H1 (cell line): ENCODE measurements at regions not wholly inside any gene's neighbourhood (a gene's known extent, or its start where the extent isn't known, plus 50 kb on each side); places are given as distances from the start of the nearest gene placed in this dataset.

ENCODE experiments used
- BCL11A ChIP-seq, 2 experiments: IDR thresholded peaks; one replicate each; pipeline ENCODE4 v1.6.1; 2011; ENCODE audit warnings: low read depth in 2 of 2, low read length in 2 of 2, mild to moderate bottlenecking in 2 of 2
- CHD1 ChIP-seq: IDR thresholded peaks from 2 replicates; pipeline ENCODE4 v1.6.1; 2012; ENCODE audit warnings: low read depth, low read length, improper control_type of control experiment
- FOSL1 ChIP-seq: IDR thresholded peaks from 2 replicates; pipeline ENCODE4 v1.6.1; 2011; ENCODE audit warnings: mild to moderate bottlenecking, low read depth, low read length, moderate library complexity; ENCODE audit not compliant: insufficient read depth
- GABPA ChIP-seq: IDR thresholded peaks from 2 replicates; pipeline ENCODE4 v1.6.1; 2011; ENCODE audit warnings: mild to moderate bottlenecking, low read length, moderate library complexity, borderline replicate concordance; ENCODE audit not compliant: insufficient read depth
- HDAC6 ChIP-seq: IDR thresholded peaks from one replicate; pipeline ENCODE4 v1.7.1; 2012; ENCODE audit warnings: low read depth, mild to moderate bottlenecking, inconsistent platforms, low read length, moderate library complexity
- JUND ChIP-seq: IDR thresholded peaks from 2 replicates; pipeline ENCODE4 v1.6.1; 2011; ENCODE audit warnings: mild to moderate bottlenecking, improper control_type of control experiment, low read length
- KDM1A ChIP-seq: fragments of 200-600, 300-600 bp; sonication (generic); IDR thresholded peaks from 2 replicates; pipeline ENCODE4 v1.7.1; 2016; ENCODE audit warnings: mild to moderate bottlenecking, low read length, borderline replicate concordance
- RNF2 ChIP-seq: fragments of 200-900, 300-1000 bp; sonication (generic); IDR thresholded peaks from 2 replicates; pipeline ENCODE4 v1.7.1; 2016; ENCODE audit warnings: borderline replicate concordance, low read depth, mild to moderate bottlenecking, antibody characterized with exemption, low read length; ENCODE audit not compliant: poor library complexity, severe bottlenecking; ENCODE audit errors: missing control alignments
- RXRA ChIP-seq: IDR thresholded peaks from 2 replicates; pipeline ENCODE4 v1.6.1; 2011; ENCODE audit warnings: low read depth, mild to moderate bottlenecking, low read length, moderate library complexity; ENCODE audit not compliant: insufficient read depth
- SRF ChIP-seq: IDR thresholded peaks from 2 replicates; pipeline ENCODE4 v1.6.1; 2011; ENCODE audit warnings: mild to moderate bottlenecking, low read depth, low read length, moderate library complexity
- TEAD4 ChIP-seq: IDR thresholded peaks from 2 replicates; pipeline ENCODE4 v1.6.1; 2012; ENCODE audit warnings: low read depth, low read length, inconsistent platforms, mixed read lengths
- TF ChIP-seq, protein P1 (sequence below): fragments of 300-600 bp; sonication (generic); IDR thresholded peaks from 2 replicates; pipeline ENCODE4 v1.7.1; 2012; ENCODE audit warnings: low read length, moderate library complexity, mild to moderate bottlenecking, inconsistent platforms; ENCODE audit not compliant: insufficient replicate concordance

DNA sequence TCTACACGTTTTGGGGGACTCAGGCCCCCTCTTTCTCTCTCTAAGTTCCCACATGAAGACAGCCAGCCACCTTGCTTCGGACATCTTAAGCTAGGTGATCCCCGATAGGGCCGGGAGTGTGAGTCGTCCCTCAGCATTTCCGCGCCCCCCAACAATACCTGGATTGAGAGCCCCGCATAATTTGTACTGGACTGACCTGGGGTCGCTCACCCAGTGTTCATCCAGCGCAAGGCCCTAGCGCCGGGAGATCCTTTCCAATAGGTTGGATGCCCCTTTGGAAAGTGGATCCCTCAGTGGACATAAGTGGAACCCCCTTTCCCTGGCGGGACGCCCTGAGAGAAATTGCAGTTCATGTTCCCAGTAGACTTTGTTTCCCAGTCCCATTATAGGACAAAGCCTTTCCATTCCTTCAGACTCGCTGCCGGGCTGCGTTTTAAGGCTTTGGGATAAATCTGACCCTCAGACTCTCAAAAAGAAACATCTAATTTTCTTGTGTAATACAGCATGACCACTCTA is 77.8 kb upstream of the KCNH7 start (continued):
- TF ChIP-seq, protein P1, sequence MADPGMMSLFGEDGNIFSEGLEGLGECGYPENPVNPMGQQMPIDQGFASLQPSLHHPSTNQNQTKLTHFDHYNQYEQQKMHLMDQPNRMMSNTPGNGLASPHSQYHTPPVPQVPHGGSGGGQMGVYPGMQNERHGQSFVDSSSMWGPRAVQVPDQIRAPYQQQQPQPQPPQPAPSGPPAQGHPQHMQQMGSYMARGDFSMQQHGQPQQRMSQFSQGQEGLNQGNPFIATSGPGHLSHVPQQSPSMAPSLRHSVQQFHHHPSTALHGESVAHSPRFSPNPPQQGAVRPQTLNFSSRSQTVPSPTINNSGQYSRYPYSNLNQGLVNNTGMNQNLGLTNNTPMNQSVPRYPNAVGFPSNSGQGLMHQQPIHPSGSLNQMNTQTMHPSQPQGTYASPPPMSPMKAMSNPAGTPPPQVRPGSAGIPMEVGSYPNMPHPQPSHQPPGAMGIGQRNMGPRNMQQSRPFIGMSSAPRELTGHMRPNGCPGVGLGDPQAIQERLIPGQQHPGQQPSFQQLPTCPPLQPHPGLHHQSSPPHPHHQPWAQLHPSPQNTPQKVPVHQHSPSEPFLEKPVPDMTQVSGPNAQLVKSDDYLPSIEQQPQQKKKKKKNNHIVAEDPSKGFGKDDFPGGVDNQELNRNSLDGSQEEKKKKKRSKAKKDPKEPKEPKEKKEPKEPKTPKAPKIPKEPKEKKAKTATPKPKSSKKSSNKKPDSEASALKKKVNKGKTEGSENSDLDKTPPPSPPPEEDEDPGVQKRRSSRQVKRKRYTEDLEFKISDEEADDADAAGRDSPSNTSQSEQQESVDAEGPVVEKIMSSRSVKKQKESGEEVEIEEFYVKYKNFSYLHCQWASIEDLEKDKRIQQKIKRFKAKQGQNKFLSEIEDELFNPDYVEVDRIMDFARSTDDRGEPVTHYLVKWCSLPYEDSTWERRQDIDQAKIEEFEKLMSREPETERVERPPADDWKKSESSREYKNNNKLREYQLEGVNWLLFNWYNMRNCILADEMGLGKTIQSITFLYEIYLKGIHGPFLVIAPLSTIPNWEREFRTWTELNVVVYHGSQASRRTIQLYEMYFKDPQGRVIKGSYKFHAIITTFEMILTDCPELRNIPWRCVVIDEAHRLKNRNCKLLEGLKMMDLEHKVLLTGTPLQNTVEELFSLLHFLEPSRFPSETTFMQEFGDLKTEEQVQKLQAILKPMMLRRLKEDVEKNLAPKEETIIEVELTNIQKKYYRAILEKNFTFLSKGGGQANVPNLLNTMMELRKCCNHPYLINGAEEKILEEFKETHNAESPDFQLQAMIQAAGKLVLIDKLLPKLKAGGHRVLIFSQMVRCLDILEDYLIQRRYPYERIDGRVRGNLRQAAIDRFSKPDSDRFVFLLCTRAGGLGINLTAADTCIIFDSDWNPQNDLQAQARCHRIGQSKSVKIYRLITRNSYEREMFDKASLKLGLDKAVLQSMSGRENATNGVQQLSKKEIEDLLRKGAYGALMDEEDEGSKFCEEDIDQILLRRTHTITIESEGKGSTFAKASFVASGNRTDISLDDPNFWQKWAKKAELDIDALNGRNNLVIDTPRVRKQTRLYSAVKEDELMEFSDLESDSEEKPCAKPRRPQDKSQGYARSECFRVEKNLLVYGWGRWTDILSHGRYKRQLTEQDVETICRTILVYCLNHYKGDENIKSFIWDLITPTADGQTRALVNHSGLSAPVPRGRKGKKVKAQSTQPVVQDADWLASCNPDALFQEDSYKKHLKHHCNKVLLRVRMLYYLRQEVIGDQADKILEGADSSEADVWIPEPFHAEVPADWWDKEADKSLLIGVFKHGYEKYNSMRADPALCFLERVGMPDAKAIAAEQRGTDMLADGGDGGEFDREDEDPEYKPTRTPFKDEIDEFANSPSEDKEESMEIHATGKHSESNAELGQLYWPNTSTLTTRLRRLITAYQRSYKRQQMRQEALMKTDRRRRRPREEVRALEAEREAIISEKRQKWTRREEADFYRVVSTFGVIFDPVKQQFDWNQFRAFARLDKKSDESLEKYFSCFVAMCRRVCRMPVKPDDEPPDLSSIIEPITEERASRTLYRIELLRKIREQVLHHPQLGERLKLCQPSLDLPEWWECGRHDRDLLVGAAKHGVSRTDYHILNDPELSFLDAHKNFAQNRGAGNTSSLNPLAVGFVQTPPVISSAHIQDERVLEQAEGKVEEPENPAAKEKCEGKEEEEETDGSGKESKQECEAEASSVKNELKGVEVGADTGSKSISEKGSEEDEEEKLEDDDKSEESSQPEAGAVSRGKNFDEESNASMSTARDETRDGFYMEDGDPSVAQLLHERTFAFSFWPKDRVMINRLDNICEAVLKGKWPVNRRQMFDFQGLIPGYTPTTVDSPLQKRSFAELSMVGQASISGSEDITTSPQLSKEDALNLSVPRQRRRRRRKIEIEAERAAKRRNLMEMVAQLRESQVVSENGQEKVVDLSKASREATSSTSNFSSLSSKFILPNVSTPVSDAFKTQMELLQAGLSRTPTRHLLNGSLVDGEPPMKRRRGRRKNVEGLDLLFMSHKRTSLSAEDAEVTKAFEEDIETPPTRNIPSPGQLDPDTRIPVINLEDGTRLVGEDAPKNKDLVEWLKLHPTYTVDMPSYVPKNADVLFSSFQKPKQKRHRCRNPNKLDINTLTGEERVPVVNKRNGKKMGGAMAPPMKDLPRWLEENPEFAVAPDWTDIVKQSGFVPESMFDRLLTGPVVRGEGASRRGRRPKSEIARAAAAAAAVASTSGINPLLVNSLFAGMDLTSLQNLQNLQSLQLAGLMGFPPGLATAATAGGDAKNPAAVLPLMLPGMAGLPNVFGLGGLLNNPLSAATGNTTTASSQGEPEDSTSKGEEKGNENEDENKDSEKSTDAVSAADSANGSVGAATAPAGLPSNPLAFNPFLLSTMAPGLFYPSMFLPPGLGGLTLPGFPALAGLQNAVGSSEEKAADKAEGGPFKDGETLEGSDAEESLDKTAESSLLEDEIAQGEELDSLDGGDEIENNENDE = no peak
- TF ChIP-seq SRF (no peak), KDM1A (no peak), FOSL1 (no peak), JUND (no peak), HDAC6 (no peak), BCL11A (IDR thresholded peaks at IDR 0.05; ENCODE audit: low read depth in 2 of 2, low read length in 2 of 2) (no peak), RXRA (no peak), TEAD4 (no peak), RNF2 (no peak), GABPA (no peak), CHD1 (no peak)
